ENCODE measurements at regions not wholly inside any gene's neighbourhood (a gene's known extent, or its start where the extent isn't known, plus 50 kb on each side); places are given as distances from the start of the nearest gene placed in this dataset.

DNA sequence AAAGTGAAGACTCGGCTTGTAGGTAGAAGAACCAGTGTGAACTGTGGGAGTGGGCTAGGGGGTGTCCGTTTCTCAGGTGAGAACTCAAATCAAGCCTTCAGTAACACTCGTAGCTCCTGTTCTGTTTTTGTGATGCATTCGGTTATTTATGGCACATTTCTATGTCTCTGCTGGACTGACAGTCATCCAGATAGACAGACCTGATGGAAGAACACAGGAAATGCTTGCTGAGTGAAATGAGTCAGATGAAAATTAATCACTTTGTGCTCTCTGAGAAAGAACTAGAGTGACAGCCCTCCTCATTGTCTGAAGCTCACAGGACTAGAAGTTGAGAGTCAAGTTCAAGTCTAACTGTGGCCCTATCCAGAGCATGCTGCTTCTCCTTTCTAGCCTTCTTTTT is 360.1 kb upstream of the PLXNA2 start:
- DNase-seq (ENCODE audit: insufficient read length) (peak; percentile 14), FAIRE-seq (peak; percentile 97)
- TF ChIP-seq POLR2AphosphoS5 (IDR thresholded peaks at IDR 0.05; ENCODE audit: low read depth, low read length) (no peak), TAF1 (IDR thresholded peaks at IDR 0.05; ENCODE audit: borderline replicate concordance, low read depth, low read length) (no peak)

DNA sequence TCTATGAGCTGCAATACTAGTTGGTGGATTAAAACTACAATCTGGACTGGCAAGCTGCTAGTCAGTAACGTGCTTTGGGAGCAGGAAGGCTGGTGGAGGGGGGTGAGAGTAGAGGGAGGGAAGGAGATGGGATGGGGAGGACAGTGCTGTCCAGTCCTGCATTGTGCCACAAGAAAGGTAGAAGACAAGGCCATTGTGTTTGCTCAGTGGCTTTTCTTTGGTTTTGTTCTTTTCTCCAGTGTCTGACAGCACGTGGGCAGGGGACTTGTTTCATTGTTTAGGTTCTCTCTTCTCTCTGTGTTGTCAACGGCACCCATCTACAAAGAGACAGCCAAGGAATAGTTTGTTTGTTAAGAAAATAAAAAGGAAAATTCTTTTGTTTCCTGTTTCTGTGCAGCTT is 362.8 kb upstream of the PLXNA2 start:
- FAIRE-seq (no peak), DNase-seq (ENCODE audit: insufficient read length) (no peak)
- TF ChIP-seq TAF1 (IDR thresholded peaks at IDR 0.05; ENCODE audit: borderline replicate concordance, low read depth, low read length) (no peak), POLR2AphosphoS5 (IDR thresholded peaks at IDR 0.05; ENCODE audit: low read depth, low read length) (no peak)

DNA sequence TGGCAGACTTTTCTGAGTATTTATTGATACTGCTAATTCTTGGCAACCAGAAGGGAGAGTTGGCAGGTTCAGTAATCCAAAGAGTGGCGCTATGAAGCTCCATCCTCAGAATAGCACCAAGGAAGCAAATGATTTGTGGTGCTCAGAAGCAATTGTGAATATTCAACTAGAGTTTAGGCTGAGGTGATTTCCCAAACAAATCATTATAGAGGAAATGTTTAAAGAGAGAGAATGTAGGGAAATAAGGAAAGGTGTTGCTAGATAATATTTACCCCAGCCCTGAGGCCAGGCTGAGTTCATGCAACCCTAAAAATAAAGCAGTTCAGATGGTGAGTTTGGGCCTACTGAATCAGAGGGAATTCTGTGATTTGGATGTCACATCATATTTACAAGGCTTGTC is 363.4 kb upstream of the PLXNA2 start:
- TF ChIP-seq POLR2AphosphoS5 (IDR thresholded peaks at IDR 0.05; ENCODE audit: low read depth, low read length): no peak
- TF ChIP-seq POLR2A (IDR thresholded peaks at IDR 0.05; ENCODE audit: low read depth, low read length): no peak
- no peak for FAIRE-seq
- DNase-seq (ENCODE audit: insufficient read length): no peak

DNA sequence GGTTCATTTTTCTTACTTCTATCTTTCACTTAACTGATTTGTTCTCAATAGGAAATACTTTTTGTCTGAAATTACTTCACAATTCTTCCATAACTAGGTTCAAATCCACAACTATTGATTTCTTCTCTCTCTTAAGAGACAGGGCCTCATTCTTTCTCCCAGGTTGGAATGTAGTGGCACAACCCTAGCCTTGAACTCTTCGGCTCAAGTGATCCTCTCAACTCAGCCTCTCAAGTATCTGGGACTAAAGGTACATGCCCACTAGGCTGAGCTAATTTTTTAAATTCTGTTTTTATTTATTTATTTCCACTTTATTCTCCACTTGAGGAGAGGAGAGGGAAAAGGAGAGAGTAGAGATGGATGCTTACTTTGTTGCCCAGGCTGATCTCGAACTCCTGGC is 370.4 kb upstream of the PLXNA2 start:
- no peak for FAIRE-seq
- TF ChIP-seq POLR2A (IDR thresholded peaks at IDR 0.05; ENCODE audit: low read depth, low read length): no peak
- no peak for TF ChIP-seq TAF1 (IDR thresholded peaks at IDR 0.05; ENCODE audit: borderline replicate concordance, low read depth, low read length)
- DNase-seq (ENCODE audit: insufficient read length): no peak

DNA sequence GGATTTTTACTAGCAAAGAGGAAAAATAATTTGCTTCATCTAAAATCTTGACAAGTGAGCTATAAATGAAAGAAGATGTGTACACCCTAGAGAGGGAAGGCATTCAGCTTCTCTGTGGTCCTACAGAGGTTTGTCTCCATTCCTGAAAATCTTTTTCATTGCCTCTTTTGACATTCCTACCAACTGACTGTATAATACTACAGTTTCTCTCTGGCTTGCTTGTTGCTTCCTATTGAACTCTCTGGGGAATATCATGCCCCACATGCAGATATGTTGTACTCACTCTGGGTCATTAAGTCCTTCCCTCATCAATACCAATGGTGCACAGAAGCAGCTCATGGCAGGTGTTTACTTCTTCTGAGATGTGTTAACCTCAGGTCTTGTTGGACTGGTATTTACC is 371.2 kb upstream of the PLXNA2 start:
- FAIRE-seq (no peak), DNase-seq (ENCODE audit: insufficient read length) (no peak)
- TF ChIP-seq POLR2A (IDR thresholded peaks at IDR 0.05; ENCODE audit: low read depth, low read length) (no peak), TAF1 (IDR thresholded peaks at IDR 0.05; ENCODE audit: borderline replicate concordance, low read depth, low read length) (no peak), POLR2AphosphoS5 (IDR thresholded peaks at IDR 0.05; ENCODE audit: low read depth, low read length) (no peak)

DNA sequence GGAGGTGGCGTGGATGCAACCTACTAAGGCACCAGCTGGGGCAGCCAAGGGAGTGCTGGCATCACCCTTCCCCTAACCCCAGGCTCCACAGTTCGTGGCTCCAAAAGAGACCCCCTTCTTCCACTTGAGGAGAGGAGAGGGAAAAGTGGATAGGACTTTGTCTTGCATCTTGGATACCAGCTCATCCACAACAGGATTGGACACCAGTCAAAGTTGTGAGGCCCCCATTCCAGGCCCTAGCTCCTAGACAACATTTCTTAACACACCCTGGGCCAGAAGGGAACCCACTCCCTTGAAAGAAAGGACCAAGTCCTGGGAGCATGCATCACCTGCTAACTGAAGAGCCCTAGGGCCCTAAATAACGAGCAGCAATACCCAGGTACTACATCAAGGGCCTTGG is 372.6 kb upstream of the PLXNA2 start:
- FAIRE-seq (no peak), DNase-seq (ENCODE audit: insufficient read length) (no peak)
- TF ChIP-seq POLR2AphosphoS5 (IDR thresholded peaks at IDR 0.05; ENCODE audit: low read depth, low read length) (no peak), POLR2A (IDR thresholded peaks at IDR 0.05; ENCODE audit: low read depth, low read length) (no peak), TAF1 (IDR thresholded peaks at IDR 0.05; ENCODE audit: borderline replicate concordance, low read depth, low read length) (no peak)

DNA sequence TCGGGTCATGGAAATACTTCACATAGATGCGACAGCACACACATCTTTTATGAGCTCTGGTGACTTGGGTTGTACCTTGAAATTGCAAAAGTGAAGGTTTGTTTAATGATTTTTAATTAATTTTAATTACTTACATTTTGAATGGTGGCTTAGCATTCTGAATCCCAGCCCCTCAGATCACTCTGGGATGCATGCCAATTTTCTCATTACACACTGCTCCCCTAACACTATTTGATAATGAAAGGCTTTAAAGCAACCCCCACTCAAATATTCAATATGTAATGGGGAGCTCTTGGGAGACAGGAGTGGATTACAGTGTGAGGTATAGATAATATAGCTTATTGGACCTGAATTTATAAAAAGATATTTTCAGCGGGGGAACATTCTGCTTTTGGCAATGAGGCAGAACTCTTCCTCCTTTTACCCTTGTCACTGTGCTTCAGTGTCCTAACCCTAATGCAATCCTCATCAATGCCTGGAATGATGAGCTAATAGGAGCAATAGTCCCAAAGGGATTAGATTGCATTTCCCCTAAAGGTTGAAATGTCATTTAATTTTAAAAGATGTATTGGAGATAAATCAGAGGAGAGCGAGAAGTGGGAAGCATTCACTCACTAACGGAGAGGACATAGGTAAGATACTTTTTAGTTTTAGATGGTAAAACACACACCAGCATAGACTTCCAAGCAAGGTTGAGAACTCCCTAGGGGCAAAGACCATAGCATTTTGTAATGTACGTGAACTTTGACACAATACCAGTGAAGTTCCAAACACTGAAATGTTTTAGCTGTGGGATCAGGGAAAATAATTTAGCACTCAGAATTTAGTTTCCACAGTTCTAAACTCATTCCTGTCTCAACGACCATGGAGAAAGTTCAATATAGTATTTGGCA is 384.1 kb upstream of the PLXNA2 start:
- DNase-seq (ENCODE audit: insufficient read length): no peak
- FAIRE-seq: no peak

DNA sequence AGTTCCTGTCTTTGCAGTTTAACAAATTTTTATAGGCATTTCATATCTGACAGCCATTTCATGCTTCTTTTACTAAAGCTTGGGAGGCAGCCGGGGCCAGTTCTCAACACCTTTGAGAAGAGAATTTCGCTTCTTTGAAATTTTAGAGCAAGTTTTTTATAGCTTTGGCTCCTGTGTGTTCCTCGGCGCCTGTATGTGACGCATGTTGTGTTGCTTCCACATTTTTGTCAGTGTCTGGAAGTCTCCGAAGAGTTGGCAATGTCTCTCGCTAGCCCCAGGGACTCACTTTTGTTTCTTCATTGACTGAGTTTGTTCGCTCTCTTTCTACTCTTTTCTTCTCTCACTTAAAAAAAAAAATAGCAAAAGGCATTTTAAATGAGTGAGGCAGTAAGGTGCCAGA is 386.9 kb upstream of the PLXNA2 start:
- DNase-seq (ENCODE audit: insufficient read length): no peak
- FAIRE-seq: no peak
- TF ChIP-seq TAF1 (IDR thresholded peaks at IDR 0.05; ENCODE audit: borderline replicate concordance, low read depth, low read length) (no peak), POLR2AphosphoS5 (IDR thresholded peaks at IDR 0.05; ENCODE audit: low read depth, low read length) (no peak)

More for the DNA sequence above, 384.1 kb upstream of the PLXNA2 start:
- TF ChIP-seq POLR2AphosphoS5 (IDR thresholded peaks at IDR 0.05; ENCODE audit: low read depth, low read length) (no peak), POLR2A (IDR thresholded peaks at IDR 0.05; ENCODE audit: low read depth, low read length) (no peak), TAF1 (IDR thresholded peaks at IDR 0.05; ENCODE audit: borderline replicate concordance, low read depth, low read length) (no peak)

DNA sequence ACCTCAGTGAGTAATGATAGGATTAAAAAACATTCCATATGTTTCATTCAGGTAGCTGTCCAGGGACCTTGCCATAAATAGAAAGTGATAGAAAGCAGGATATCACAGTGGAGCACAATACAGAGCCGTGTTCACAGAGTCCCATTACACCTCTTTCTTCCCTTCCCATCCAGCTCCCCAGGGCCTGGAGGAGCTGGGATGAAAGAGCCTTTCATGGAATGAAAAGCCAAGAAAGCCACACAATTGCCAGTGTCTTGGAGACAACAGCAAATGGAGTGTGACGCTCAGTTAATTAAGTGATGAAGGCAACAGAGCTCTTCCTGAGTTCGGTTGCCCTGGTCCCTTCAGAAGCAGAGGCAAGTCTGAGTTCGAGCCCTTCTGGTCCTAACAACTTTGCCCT is 387.3 kb upstream of the PLXNA2 start:
- no peak for FAIRE-seq

DNA sequence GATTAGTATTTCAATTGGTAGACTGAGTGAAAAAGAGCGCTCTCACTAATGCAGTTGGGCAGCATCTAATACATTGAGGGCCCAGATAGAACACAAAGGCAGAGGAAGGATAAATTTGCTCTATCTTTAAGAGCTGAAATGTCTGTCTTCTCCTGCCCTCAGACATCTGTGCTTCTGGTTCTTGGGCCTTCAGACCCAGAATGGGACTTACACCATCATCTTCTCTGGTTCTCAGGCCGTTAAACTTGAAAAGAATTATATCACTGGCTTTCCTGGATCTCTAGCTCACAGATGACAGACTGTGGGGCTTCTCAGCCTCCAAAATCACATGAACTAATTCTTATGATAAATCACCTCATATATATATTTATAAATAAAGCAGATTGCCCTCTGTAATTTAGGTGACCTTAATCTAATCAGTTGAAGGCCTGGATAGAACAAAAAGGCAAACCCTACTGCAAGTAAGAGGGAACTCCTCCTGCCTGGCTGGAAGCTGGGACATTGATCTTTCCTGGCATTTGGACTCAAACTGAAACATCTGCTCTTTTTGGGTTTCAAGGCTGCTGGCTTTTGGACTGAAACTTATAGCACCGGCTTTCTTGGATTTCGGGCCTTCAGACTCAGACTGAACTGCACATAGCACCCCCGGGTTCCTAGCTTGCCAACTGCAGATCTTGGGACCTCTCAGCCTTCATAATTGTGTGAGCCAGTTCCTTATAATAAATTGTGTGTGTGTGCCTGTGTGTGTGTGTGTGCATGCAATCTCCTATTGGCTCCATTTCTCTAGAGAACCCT is 390.4 kb upstream of the PLXNA2 start:
- FAIRE-seq (no peak), DNase-seq (ENCODE audit: insufficient read length) (no peak)
- TF ChIP-seq POLR2A (IDR thresholded peaks at IDR 0.05; ENCODE audit: low read depth, low read length) (no peak), TAF1 (IDR thresholded peaks at IDR 0.05; ENCODE audit: borderline replicate concordance, low read depth, low read length) (no peak), POLR2AphosphoS5 (IDR thresholded peaks at IDR 0.05; ENCODE audit: low read depth, low read length) (no peak)

More for the DNA sequence above, 387.3 kb upstream of the PLXNA2 start:
- no peak for DNase-seq (ENCODE audit: insufficient read length)
- no peak for TF ChIP-seq POLR2A (IDR thresholded peaks at IDR 0.05; ENCODE audit: low read depth, low read length)
- TF ChIP-seq POLR2AphosphoS5 (IDR thresholded peaks at IDR 0.05; ENCODE audit: low read depth, low read length): no peak
- TF ChIP-seq TAF1 (IDR thresholded peaks at IDR 0.05; ENCODE audit: borderline replicate concordance, low read depth, low read length): no peak

DNA sequence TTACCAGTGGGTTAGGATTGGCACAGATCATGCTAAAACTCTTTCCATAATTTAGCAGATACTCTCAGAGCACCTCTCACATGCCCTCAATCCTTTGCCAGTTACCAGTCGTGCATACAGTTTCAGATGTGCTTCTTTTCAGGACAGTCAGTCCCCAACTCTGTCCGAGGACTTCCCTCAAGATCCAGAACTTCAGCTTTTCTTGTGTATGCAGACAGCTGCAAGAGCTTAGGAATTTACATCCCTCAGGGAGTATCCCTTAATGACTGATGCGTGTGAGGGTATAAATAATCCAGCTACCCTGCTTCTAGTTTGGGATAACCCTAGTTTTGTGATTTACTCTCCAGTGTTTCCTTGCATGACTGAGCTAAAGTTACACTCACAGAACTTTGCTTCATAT is 393.0 kb upstream of the PLXNA2 start:
- FAIRE-seq: no peak
- TF ChIP-seq TAF1 (IDR thresholded peaks at IDR 0.05; ENCODE audit: borderline replicate concordance, low read depth, low read length) (no peak), POLR2AphosphoS5 (IDR thresholded peaks at IDR 0.05; ENCODE audit: low read depth, low read length) (no peak), POLR2A (IDR thresholded peaks at IDR 0.05; ENCODE audit: low read depth, low read length) (no peak)

DNA sequence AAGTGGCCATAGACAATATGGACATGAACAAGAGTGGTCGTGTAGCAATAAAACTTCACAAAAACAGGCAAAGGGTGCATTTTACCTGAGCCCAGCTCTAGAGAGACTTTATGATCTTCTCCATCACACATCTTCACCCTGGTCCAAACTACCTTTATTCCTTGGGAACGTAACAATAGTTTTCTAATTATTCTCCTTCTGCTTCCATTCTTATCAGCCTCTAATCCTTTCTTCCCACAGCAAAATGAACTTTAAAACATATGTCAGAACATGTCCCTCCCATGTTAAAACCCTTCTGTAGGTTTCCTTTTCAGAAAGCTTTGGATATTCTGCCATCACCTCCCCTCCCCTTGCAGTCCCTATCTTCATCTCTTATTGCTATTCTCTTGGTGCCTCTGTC is 395.2 kb upstream of the PLXNA2 start:
- TF ChIP-seq POLR2A (IDR thresholded peaks at IDR 0.05; ENCODE audit: low read depth, low read length) (no peak), TAF1 (IDR thresholded peaks at IDR 0.05; ENCODE audit: borderline replicate concordance, low read depth, low read length) (no peak), POLR2AphosphoS5 (IDR thresholded peaks at IDR 0.05; ENCODE audit: low read depth, low read length) (no peak)
- FAIRE-seq (no peak), DNase-seq (ENCODE audit: insufficient read length) (no peak)

More for the DNA sequence above, 393.0 kb upstream of the PLXNA2 start:
- DNase-seq (ENCODE audit: insufficient read length): no peak

All from GM12892 (cell line).